ENCODE measurements at regions not wholly inside any gene's neighbourhood (a gene's known extent, or its start where the extent isn't known, plus 50 kb on each side); places are given as distances from the start of the nearest gene placed in this dataset.

- TF ChIP-seq CREB1 (IDR thresholded peaks at IDR 0.05): no peak
These were observed 378.7 kb upstream of the MAN1A1 start (continued) for GRCh38 chr6:119728220-119728750.
